HK-2 (cell line): ENCODE measurements at regions not wholly inside any gene's neighbourhood (a gene's known extent, or its start where the extent isn't known, plus 50 kb on each side); places are given as distances from the start of the nearest gene placed in this dataset.
"Not testable (repeated sequence)": the region's sequence is repeated elsewhere in the genome, so short reads cannot be mapped to it uniquely, and the experiment has no call there.

ENCODE experiments used
- DNase-seq: peaks from one replicate; pipeline ENCODE4 v3.0.0-alpha.2; 2018; ENCODE audit not compliant: unreplicated experiment

DNA sequence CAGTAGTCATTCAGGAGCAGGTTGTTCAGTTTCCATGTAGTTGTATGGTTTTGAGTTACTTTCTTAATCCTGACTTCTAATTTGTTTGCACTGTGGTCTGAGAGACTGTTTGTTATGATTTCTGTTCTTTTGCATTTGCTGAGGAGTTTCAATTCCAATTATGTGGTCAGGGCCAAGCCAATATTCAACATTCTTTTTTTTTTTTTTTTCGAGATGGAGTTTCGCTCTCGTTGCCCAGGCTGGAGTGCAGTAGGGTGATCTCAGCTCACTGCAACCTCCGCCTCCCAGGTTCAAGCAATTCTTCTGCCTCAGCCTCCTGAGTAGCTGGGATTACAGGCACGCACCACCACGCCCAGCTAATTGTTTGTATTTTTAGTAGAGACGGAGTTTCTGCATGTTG, 145.9 kb upstream of the NEGR1 start:
- not testable (repeated sequence) for DNase-seq

GRCh38 chr1:72419229-72419628, 136.9 kb upstream of the NEGR1 start:
- no peak for DNase-seq

DNA sequence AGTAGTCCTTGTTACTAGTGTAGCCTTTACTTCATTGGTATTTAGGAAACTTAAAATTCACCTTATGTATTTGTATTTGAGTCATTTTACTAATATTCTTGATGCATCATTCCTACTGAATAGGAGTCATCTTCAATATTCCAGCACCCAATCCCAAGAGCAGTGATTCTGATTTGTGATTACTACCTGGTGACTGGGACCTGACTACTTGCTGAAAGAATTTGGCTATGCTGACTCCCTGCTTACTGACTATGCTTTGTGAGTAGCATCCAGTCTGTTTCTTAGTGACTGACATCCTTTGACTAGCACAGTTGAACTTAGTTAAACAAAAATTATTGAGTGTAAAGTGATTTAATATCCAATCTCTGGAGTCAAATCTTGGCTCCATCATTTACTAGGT, 129.9 kb upstream of the NEGR1 start:
- DNase-seq = no peak

- no peak for DNase-seq
Observed at GRCh38 chr1:72399807-72400206, 117.5 kb upstream of the NEGR1 start.

DNA sequence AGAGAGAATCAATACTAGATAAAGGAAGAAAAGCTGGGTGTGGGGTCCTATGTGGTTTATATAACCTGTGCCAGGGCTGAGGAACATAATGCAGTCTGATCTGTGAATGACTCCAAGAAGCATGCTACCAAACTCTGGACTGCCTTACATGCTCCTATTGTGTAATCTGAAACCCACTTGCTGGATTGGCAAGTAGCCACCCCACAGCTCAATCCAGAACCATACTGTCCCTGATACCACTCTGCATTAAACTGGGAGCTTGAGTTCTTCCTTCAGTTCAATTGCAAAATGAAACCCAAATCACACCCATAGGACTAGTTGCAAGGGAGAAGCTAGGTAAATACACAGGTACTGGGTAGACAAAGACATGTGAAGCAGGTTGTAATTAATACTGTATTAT, 115.4 kb upstream of the NEGR1 start:
- DNase-seq = no peak

- DNase-seq = no peak
Observed at GRCh38 chr1:72394457-72394856, 112.1 kb upstream of the NEGR1 start.

GRCh38 chr1:72379072-72379471, 96.7 kb upstream of the NEGR1 start:
- DNase-seq = no peak

DNA sequence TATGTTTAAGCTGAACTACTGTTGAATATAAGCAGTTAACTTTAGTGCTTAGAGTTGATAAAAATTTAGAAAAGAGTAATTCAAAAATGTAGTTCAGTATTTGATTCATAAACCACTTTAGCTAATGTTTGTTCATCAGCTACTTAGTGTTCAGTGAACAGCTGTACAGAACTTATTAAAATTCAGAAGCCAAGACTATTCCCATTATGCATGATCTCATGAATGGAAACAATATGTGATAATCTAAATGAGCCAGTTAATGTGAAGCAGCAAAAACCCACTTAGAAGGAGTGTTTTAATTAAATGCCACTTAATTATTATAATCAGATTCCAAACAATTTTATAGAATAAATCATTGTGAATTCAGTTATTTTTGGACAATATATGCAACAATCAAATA, 92.9 kb upstream of the NEGR1 start:
- DNase-seq = no peak

DNA sequence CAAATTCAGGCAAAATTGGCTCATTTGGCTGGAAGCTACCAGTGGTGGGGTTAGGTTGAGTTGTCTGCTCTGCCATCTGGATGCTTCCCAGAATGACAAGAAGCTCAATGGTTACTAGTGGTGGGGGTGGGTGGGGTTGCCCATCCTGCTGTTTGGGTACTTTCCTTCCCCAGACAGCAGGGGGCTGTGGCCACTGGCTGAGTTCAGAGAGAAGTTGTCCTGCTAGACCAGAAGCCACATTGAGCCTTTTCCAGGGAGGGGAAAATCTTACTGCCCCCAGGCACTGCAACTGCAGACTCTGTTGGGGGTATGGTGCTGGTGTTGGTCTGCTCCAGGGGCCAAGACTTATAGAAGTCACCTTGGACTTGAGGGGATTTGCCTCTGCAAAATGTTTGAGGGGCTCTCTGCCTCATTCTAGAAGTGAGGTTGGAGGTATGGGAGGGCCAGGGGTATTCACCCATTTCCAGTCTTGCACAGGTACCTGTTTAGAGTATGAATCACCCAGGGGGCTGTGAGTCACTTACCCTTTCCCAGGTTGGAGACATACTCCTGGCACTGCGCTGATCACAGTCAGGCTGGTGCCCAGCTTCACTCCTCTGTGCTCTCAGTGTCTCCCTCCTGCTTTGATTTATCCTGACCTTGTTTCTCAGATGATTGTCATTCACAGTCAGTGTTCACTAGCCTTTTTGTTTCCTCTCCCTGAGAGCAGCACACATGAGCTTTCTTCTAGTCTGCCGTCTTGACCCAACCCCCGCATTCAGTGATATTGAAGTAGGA, 89.1 kb upstream of the NEGR1 start:
- peak; percentile 7 for DNase-seq

DNA sequence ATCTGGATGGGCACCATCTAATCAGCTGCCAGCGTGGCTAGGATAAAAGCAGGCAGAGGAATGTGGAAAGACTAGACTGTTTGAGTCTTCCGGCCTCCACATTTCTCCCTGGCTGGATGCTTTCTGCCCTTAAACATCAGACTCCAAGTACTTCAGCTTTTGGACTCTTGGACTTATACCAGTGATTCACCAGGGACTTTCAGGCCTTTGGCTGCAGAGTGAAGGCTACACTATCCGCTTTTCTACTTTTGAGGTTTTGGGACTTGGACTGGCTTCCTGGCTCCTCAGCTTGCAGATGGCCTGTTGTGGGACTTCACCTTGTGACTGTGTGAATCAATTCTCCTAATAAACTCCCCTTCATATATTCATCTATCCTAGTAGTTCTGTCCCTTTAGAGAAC, 88.5 kb upstream of the NEGR1 start:
- not testable (repeated sequence) for DNase-seq

DNA sequence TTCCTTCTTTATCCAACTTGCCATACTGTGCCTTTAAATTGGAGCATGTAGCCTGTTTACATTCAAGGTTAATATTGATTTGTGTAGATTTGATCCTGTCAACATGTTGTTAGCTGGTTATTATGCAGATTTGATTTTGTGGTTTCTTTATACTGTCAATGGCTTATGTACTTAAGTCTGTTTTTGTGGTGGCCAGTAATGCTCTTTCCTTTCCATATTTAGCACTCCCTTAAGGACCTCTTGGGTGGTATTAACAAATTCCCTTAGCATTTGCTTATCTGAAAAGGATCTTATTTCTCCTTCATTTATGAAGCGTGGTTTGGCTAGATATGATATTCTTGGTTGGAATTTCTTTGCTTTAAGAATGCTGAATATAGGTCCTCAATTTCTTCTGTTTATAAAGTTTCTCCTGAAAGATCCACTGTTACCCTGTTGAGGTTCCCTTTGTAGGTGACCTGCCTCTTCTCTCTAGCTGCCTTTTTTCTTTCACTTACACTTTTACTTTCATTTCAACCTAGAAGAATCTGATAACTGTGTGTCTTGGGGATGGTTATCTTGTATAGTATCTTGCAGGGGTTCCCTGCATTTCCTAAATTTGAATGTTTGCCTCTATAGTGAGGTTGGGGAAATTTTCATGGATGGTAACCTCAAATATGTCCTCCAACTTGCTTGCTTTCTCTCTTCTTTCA, 86.9 kb upstream of the NEGR1 start:
- no peak for DNase-seq

GRCh38 chr1:72366466-72366865, 84.1 kb upstream of the NEGR1 start:
- DNase-seq = no peak

GRCh38 chr1:72365693-72366092, 83.4 kb upstream of the NEGR1 start:
- DNase-seq = no peak

DNA sequence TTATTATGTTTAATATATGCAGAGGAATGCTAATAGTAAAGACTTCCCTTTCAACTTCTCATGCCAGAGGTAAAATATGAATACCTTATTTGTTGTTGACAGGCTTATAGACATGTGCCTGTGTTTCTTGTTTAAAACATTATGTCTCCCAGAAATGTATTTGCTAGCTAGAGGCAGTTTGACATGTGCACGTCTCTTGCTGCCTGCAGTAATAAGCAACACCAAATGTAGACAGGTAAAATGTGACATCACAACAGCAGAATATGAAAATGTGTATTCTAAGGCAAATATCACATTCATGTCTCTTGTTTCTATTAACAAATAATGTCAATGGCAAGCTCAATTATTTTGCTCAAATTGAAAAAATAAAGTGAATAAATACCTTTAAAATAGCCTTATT, 80.2 kb upstream of the NEGR1 start:
- no peak for DNase-seq

DNA sequence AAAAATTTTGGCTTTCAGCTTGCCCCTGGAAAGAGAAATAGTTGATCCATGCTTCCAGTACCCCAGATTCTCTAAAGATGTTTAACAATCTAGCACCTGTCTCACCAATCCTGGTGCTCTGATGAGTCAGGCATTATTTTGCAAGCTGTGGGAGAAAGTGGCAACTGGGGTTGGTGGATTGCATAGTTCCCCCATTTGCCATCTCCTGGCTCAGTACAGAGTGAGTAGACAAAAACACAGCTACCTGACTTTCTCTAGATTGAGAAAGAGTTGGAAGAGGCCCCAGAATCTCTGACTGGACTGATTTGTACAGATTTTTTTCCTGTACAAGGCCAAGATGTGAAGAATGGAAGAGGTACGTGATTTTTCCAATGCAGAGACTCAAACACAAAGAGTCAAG, 75.1 kb upstream of the NEGR1 start:
- no peak for DNase-seq

DNA sequence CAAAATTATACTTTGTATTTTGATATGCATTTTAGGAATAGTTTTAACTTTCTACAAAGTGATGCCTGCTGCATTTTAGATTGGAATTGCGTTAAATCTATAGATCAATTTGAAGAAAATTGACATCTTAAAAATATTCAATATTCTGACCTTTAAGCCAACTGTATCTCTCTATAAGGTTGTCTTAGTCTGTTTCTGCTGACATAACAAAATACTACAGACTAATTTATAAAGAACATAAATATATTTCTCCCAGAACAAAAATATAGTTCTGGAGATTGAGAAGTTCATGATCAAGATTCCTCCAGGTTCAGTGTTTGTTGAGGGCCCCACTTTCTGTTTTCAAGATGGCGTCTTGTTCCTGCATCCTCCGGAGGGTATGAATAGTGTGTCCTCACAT, 73.6 kb upstream of the NEGR1 start:
- DNase-seq = no peak

- no peak for DNase-seq
Observed at GRCh38 chr1:72341661-72342060, 59.3 kb upstream of the NEGR1 start.

DNA sequence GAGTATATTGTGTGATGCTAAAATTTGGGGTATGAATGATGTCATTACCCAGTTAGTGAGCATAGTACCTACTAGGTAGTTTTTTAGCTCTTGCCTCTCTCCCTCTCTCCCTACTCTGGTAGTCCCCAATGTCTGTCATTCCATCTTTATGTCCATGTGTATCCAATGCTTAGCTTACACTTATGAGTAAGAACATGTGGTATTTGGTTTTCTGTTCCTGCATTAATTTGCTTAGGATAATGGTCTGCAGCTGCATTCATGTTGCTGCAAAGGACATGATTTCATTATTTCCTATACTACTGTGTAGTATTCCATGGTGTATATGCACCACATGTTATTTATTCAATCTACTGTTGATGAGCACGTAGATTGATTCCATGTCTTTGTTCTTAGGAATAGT, 54.4 kb upstream of the NEGR1 start:
- no peak for DNase-seq
